ENCODE measurements at regions not wholly inside any gene's neighbourhood (a gene's known extent, or its start where the extent isn't known, plus 50 kb on each side); places are given as distances from the start of the nearest gene placed in this dataset.

DNA sequence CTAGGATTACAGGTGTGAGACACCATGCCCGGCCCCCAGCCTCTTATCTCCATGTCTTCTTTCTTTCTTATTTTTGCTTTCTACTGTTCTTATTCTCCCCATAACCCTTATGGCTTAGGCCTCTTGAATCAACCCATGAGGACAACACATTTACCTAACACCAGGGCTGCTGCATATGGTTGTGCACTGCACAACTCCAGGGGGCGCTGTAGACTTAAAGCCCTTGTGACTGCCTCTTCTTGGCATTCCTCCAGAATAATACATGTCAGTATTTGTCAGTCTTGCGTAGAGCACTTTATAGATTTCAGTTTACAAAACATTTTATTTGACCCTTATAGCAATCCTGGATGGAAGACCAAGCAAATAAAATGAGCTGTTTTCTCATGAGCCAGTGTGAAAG is 225.0 kb upstream of the SALL1 start:
- Histone ChIP-seq H3K9me2 (replicated peaks; ENCODE audit: insufficient read depth, low read length) (no peaks in the 10 kb centered on the region), H3K36me3 (ENCODE audit: insufficient read depth, low read length) (no peaks in the 10 kb centered on the region), H2AFZ (ENCODE audit: low read length) (no peak overlapping the region), H3K9me3 (ENCODE audit: low read length) (no peaks in the 10 kb centered on the region), H3K4me3 (ENCODE audit: low read length) (no peak overlapping the region), H3K27ac (ENCODE audit: low read length) (no peak overlapping the region), H3K79me2 (ENCODE audit: low read length) (no peaks in the 10 kb centered on the region), H3K4me1 (ENCODE audit: low read length) (no peaks in the 10 kb centered on the region), H4K20me1 (ENCODE audit: insufficient read depth, low read depth, low read length) (no peaks in the 10 kb centered on the region), H3K27me3 (ENCODE audit: low read length) (no peaks in the 10 kb centered on the region), H3K4me2 (ENCODE audit: low read depth, low read length, poor library complexity, severe bottlenecking) (no peak overlapping the region), H3K9ac (ENCODE audit: low read length) (no peak overlapping the region)
- DNase-seq: no peak

DNA sequence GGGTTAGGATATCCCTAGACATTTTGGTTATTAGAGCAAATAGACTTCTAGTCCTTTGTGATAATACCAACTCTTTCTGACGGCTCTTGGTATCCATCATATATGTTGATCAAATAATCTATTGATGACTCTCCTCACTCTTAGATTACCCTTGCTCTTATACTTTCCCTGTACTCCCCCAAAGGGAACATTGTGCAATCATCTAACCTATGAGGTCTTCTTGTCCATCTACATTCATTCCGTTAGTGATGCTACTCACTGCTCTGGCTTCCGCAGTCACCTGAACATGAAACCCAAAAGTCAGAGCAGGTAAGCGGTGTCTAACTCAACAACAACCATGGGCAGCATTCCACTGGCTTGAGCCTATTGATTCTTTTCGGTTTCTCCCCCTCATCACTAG is 223.7 kb upstream of the SALL1 start:
- no peak for DNase-seq
- no peaks in the 10 kb centered on the region for H3K27me3 ChIP-seq (ENCODE audit: low read length)
- H3K9ac ChIP-seq (ENCODE audit: low read length): no peak overlapping the region
- no peaks in the 10 kb centered on the region for H3K36me3 ChIP-seq (ENCODE audit: insufficient read depth, low read length)
- H3K4me2 ChIP-seq (ENCODE audit: low read depth, low read length, poor library complexity, severe bottlenecking): no peak overlapping the region
- H4K20me1 ChIP-seq (ENCODE audit: insufficient read depth, low read depth, low read length): no peaks in the 10 kb centered on the region
- no peak overlapping the region for H3K4me3 ChIP-seq (ENCODE audit: low read length)
- H2AFZ ChIP-seq (ENCODE audit: low read length): no peak overlapping the region
- no peak overlapping the region for H3K27ac ChIP-seq (ENCODE audit: low read length)
- no peaks in the 10 kb centered on the region for H3K4me1 ChIP-seq (ENCODE audit: low read length)
- no peaks in the 10 kb centered on the region for H3K79me2 ChIP-seq (ENCODE audit: low read length)
- H3K9me3 ChIP-seq (ENCODE audit: low read length): no peaks in the 10 kb centered on the region
- no peaks in the 10 kb centered on the region for H3K9me2 ChIP-seq (replicated peaks; ENCODE audit: insufficient read depth, low read length)

DNA sequence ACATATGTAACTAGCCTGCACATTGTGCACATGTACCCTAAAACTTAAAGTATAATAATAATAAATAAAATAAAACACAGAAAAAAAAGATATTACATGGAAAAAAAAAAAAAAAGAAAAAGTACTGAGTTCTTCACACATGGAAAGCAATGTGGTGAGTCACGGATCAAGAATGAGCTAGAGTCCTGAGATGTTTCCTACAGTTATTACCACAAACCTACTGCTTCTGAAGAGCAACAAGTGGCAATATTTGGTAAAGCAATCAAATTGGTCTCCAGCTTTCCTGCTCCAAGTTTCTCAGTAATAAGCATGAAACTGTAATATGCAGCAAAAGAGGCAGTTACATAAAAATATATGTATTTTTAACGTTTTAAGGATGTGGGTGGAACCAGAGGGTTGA is 223.3 kb upstream of the SALL1 start:
- no peak overlapping the region for H2AFZ ChIP-seq (ENCODE audit: low read length)
- no peak overlapping the region for H3K4me2 ChIP-seq (ENCODE audit: low read depth, low read length, poor library complexity, severe bottlenecking)
- DNase-seq: no peak
- no peaks in the 10 kb centered on the region for H3K79me2 ChIP-seq (ENCODE audit: low read length)
- H3K9me3 ChIP-seq (ENCODE audit: low read length): no peaks in the 10 kb centered on the region
- H3K27me3 ChIP-seq (ENCODE audit: low read length): no peaks in the 10 kb centered on the region
- no peak overlapping the region for H3K9ac ChIP-seq (ENCODE audit: low read length)
- H3K36me3 ChIP-seq (ENCODE audit: insufficient read depth, low read length): no peaks in the 10 kb centered on the region
- no peaks in the 10 kb centered on the region for H4K20me1 ChIP-seq (ENCODE audit: insufficient read depth, low read depth, low read length)
- H3K4me3 ChIP-seq (ENCODE audit: low read length): no peak overlapping the region
- H3K9me2 ChIP-seq (replicated peaks; ENCODE audit: insufficient read depth, low read length): no peaks in the 10 kb centered on the region
- H3K27ac ChIP-seq (ENCODE audit: low read length): no peak overlapping the region
- no peaks in the 10 kb centered on the region for H3K4me1 ChIP-seq (ENCODE audit: low read length)

DNA sequence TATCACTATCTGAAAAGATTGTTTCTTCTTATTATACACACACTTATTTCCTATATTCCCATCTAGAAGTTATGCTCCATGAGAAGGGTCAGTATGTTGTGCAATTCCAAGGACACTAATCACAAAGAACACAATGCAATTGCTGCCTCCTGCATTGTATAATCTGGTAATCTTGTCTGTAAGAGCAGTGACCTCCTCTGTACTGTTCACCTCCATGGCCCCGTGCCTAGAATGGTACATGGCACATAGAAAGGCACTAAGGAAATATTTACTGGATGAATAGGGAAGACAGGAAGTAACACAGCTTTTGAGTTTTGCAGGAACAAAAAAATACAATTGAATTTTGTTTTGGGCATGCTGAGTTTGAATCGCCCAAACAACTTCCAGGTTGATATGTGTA is 214.6 kb upstream of the SALL1 start:
- Histone ChIP-seq H3K79me2 (ENCODE audit: low read length) (no peaks in the 10 kb centered on the region), H3K4me3 (ENCODE audit: low read length) (no peak overlapping the region), H3K36me3 (ENCODE audit: insufficient read depth, low read length) (no peaks in the 10 kb centered on the region), H3K4me2 (ENCODE audit: low read depth, low read length, poor library complexity, severe bottlenecking) (no peak overlapping the region), H3K9me3 (ENCODE audit: low read length) (no peaks in the 10 kb centered on the region), H3K27me3 (ENCODE audit: low read length) (no peaks in the 10 kb centered on the region), H3K9ac (ENCODE audit: low read length) (no peak overlapping the region), H3K9me2 (replicated peaks; ENCODE audit: insufficient read depth, low read length) (no peaks in the 10 kb centered on the region), H4K20me1 (ENCODE audit: insufficient read depth, low read depth, low read length) (no peaks in the 10 kb centered on the region), H3K4me1 (ENCODE audit: low read length) (no peaks in the 10 kb centered on the region), H3K27ac (ENCODE audit: low read length) (no peak overlapping the region), H2AFZ (ENCODE audit: low read length) (no peak overlapping the region)
- DNase-seq: no peak

DNA sequence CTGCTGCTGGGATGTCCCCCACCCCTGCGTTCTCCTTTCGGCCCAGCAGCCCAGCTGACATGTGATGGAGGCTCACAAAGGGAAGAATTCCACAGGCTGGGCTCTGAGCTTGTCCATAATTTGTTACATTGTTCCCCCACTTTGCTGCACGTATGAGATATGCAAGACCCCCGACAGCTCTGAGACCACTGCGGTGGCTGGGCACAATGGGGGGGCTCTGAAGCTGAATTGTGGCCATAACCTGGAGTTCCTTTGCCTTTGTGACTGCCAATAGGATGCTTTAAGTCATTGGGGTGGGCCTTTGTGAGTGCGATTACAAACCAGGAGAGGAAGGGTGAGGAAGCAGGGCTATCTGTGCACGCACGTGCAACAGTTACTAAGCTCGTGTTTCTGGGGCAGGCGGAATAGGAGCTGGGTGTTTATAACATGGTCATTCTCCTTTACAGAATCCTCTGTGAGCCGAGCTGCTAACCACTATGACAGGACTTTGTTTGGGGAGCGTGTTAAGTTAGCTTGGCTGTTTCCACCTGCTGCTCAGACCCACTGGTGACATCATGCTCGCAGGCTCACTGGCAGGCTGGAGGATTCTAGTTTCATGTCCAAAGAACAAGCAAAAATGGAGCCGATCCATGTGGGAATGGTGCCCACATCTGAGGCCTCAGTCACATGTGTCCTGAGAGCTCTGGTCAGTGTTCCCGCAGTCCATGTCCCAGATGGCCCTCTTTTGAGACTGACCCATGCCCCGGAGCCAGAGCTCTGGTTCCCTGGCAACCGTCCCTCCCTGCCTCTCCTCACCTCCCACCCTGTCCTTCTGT is 208.3 kb upstream of the SALL1 start:
- Histone ChIP-seq H3K9me3 (ENCODE audit: low read length) (no peaks in the 10 kb centered on the region), H3K36me3 (ENCODE audit: insufficient read depth, low read length) (no peaks in the 10 kb centered on the region), H3K9me2 (replicated peaks; ENCODE audit: insufficient read depth, low read length) (no peaks in the 10 kb centered on the region), H3K27ac (ENCODE audit: low read length) (no peak overlapping the region), H3K4me3 (ENCODE audit: low read length) (no peak overlapping the region), H3K27me3 (ENCODE audit: low read length) (no peaks in the 10 kb centered on the region), H3K4me2 (ENCODE audit: low read depth, low read length, poor library complexity, severe bottlenecking) (no peak overlapping the region), H2AFZ (ENCODE audit: low read length) (no peak overlapping the region), H4K20me1 (ENCODE audit: insufficient read depth, low read depth, low read length) (no peaks in the 10 kb centered on the region), H3K79me2 (ENCODE audit: low read length) (no peaks in the 10 kb centered on the region), H3K9ac (ENCODE audit: low read length) (no peak overlapping the region), H3K4me1 (ENCODE audit: low read length) (no peaks in the 10 kb centered on the region)
- no peak for DNase-seq

DNA sequence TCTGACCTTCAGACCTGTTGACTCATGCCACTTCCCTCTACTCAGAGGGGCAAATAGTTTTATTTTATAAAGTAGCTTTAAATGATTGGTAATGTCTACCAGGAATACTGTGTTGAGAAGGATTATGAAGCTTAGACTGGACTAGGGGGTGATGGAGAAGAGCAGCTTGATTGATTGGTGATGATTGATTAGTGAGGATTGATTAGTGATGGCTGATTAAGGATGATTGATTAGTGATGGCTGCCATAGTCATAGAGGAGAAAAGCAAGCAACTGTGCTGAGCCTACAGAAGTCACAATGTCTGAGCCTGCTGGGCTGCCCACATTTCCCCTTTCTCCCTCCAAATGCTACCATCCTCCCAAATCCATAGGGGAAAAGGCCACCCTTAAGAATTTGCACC is 206.8 kb upstream of the SALL1 start:
- no peak overlapping the region for H3K4me2 ChIP-seq (ENCODE audit: low read depth, low read length, poor library complexity, severe bottlenecking)
- no peaks in the 10 kb centered on the region for H4K20me1 ChIP-seq (ENCODE audit: insufficient read depth, low read depth, low read length)
- H3K79me2 ChIP-seq (ENCODE audit: low read length): no peaks in the 10 kb centered on the region
- DNase-seq: no peak
- H3K9me2 ChIP-seq (replicated peaks; ENCODE audit: insufficient read depth, low read length): no peaks in the 10 kb centered on the region
- no peaks in the 10 kb centered on the region for H3K4me1 ChIP-seq (ENCODE audit: low read length)
- H3K9me3 ChIP-seq (ENCODE audit: low read length): no peaks in the 10 kb centered on the region
- no peak overlapping the region for H3K9ac ChIP-seq (ENCODE audit: low read length)
- no peaks in the 10 kb centered on the region for H3K27me3 ChIP-seq (ENCODE audit: low read length)
- H2AFZ ChIP-seq (ENCODE audit: low read length): no peak overlapping the region
- no peak overlapping the region for H3K27ac ChIP-seq (ENCODE audit: low read length)
- H3K4me3 ChIP-seq (ENCODE audit: low read length): no peak overlapping the region
- H3K36me3 ChIP-seq (ENCODE audit: insufficient read depth, low read length): no peaks in the 10 kb centered on the region

DNA sequence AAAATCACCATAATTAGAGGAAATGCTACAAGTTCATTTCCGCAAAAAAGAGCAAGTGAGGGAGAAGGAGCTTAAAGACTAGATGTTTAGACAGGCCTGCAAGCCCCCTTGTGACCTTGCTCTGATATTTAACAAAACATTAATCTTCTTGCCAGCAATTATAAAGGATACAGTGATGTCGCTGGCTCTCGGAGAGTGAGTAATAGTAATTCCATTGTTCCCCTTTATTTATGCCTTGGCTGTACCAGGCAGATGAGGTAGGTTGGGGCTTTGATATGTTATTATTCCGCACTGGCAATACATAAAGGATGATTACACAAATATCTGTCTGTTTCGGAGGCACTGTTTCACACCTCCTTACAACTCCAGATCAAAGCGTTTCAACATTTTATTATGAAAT is 204.8 kb upstream of the SALL1 start:
- Histone ChIP-seq H3K27ac (ENCODE audit: low read length) (no peak overlapping the region), H3K79me2 (ENCODE audit: low read length) (no peaks in the 10 kb centered on the region), H3K36me3 (ENCODE audit: insufficient read depth, low read length) (no peaks in the 10 kb centered on the region), H3K9me3 (ENCODE audit: low read length) (no peaks in the 10 kb centered on the region), H3K4me1 (ENCODE audit: low read length) (no peaks in the 10 kb centered on the region), H4K20me1 (ENCODE audit: insufficient read depth, low read depth, low read length) (no peaks in the 10 kb centered on the region), H3K4me3 (ENCODE audit: low read length) (no peak overlapping the region), H3K9ac (ENCODE audit: low read length) (no peak overlapping the region), H2AFZ (ENCODE audit: low read length) (no peak overlapping the region), H3K27me3 (ENCODE audit: low read length) (no peaks in the 10 kb centered on the region), H3K4me2 (ENCODE audit: low read depth, low read length, poor library complexity, severe bottlenecking) (no peak overlapping the region), H3K9me2 (replicated peaks; ENCODE audit: insufficient read depth, low read length) (no peaks in the 10 kb centered on the region)
- no peak for DNase-seq

DNA sequence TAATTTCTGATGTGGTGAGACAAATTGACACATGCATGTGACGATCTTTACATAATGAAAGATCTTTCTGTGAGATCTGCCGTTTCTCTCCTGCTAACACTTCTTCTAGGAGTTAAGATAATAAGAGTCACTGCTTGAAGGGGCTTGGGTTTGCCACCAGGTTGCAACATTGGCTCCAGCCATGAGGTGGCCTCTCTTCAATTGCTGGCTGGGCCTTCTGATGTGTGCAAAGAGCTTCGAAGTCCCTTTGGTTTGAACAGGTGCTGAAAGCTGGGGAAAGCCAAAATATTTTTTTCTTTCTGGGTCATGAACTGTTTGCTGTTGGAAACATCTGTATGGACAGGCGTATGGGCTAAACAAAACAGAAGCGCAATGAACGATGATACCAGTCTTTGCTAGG is 204.1 kb upstream of the SALL1 start:
- H3K27ac ChIP-seq (ENCODE audit: low read length): no peak overlapping the region
- no peak overlapping the region for H2AFZ ChIP-seq (ENCODE audit: low read length)
- H3K36me3 ChIP-seq (ENCODE audit: insufficient read depth, low read length): no peaks in the 10 kb centered on the region
- no peak overlapping the region for H3K9ac ChIP-seq (ENCODE audit: low read length)
- H3K9me2 ChIP-seq (replicated peaks; ENCODE audit: insufficient read depth, low read length): no peaks in the 10 kb centered on the region
- no peaks in the 10 kb centered on the region for H3K79me2 ChIP-seq (ENCODE audit: low read length)
- H3K4me1 ChIP-seq (ENCODE audit: low read length): no peaks in the 10 kb centered on the region
- no peaks in the 10 kb centered on the region for H3K9me3 ChIP-seq (ENCODE audit: low read length)
- no peaks in the 10 kb centered on the region for H4K20me1 ChIP-seq (ENCODE audit: insufficient read depth, low read depth, low read length)
- DNase-seq: no peak
- no peak overlapping the region for H3K4me3 ChIP-seq (ENCODE audit: low read length)
- no peaks in the 10 kb centered on the region for H3K27me3 ChIP-seq (ENCODE audit: low read length)
- no peak overlapping the region for H3K4me2 ChIP-seq (ENCODE audit: low read depth, low read length, poor library complexity, severe bottlenecking)

All from Karpas-422 (cell line).